Panc1 (cell line): ENCODE measurements at regions not wholly inside any gene's neighbourhood (a gene's known extent, or its start where the extent isn't known, plus 50 kb on each side); places are given as distances from the start of the nearest gene placed in this dataset.
A peak's percentile ranks its signal among the peaks of the same experiment; 100 is the strongest.
"Not testable (repeated sequence)": the region's sequence is repeated elsewhere in the genome, so short reads cannot be mapped to it uniquely, and the experiment has no call there.

Source experiments
- ATAC-seq: fragments of 200-7000 bp; cut with Tn5 transposase; 2 replicates; pipeline ENCODE4 v1.9.1; 2020; ENCODE audit warnings: mild to moderate bottlenecking, moderate library complexity
- BruUV-seq: library from RNA; stranded (reverse); fragments of 400-500 nt; replicated peaks from 2 replicates; lab custom pipeline; 2021; lab: Mats Ljungman, UMichigan
- CTCF ChIA-PET: fragments of 300-600 bp; sonication (Branson Sonifier 250); formaldehyde crosslinking; loops from one replicate; lab custom pipeline; 2022; ENCODE audit warnings: antibody characterized with exemption; lab: Charles Lee
- POLR2A ChIA-PET: fragments of 300-600 bp; sonication (Branson Sonifier 250); formaldehyde crosslinking; loops from one replicate; lab custom pipeline; 2022; ENCODE audit warnings: antibody characterized with exemption; lab: Charles Lee
- DNase-seq: peaks from one replicate; pipeline ENCODE4 v3.0.0-alpha.2; 2010; ENCODE audit warnings: low read depth, low spot score
- H3K27ac ChIP-seq: 2 replicates; pipeline ENCODE4 v1.5.1; 2011; ENCODE audit warnings: mild to moderate bottlenecking, low read length, inconsistent platforms
- H3K27me3 ChIP-seq: fragments of 200-500 bp; sonication (Bioruptor generic); 2 replicates; pipeline ENCODE4 v1.6.0; 2014; ENCODE audit warnings: low read length, inconsistent platforms; ENCODE audit not compliant: control insufficient read depth, insufficient read depth
- H3K36me3 ChIP-seq: fragments of 200-500 bp; sonication (Bioruptor generic); 2 replicates; pipeline ENCODE4 v1.5.1; 2014; ENCODE audit warnings: inconsistent platforms, mild to moderate bottlenecking, low read length, moderate library complexity; ENCODE audit not compliant: control insufficient read depth, insufficient read depth
- H3K4me1 ChIP-seq: 2 replicates; pipeline ENCODE4 v1.5.1; 2011; ENCODE audit warnings: inconsistent platforms, mild to moderate bottlenecking, low read length, moderate library complexity; ENCODE audit not compliant: control insufficient read depth, insufficient read depth
- H3K4me3 ChIP-seq, 2 experiments: 2 replicates each; pipeline ENCODE4 v1.5.1; 2011 to 2012; ENCODE audit warnings: low read depth in 2 of 2, low read length in 2 of 2, mild to moderate bottlenecking in 2 of 2, inconsistent platforms in 1 of 2, moderate library complexity in 1 of 2
- H3K9me3 ChIP-seq: fragments of 200-500 bp; sonication (Bioruptor generic); 2 replicates; pipeline ENCODE4 v1.5.1; 2014; ENCODE audit warnings: low read depth, mild to moderate bottlenecking, inconsistent platforms, low read length, moderate library complexity; ENCODE audit not compliant: control insufficient read depth, insufficient read depth
- in situ Hi-C: cut with HindIII; loops from 2 replicates; pipeline ENCODE4 v1.10.0; 2016; ENCODE audit warnings: low sequenced_read_pairs, low pct_unique_long_range_greater_than_20kb
- intact Hi-C: fragments of 100-400 bp; cut with micrococcal nuclease; formaldehyde crosslinking; loops from one replicate; pipeline ENCODE4 v1.10.0; 2022; ENCODE audit not compliant: unreplicated experiment

DNA sequence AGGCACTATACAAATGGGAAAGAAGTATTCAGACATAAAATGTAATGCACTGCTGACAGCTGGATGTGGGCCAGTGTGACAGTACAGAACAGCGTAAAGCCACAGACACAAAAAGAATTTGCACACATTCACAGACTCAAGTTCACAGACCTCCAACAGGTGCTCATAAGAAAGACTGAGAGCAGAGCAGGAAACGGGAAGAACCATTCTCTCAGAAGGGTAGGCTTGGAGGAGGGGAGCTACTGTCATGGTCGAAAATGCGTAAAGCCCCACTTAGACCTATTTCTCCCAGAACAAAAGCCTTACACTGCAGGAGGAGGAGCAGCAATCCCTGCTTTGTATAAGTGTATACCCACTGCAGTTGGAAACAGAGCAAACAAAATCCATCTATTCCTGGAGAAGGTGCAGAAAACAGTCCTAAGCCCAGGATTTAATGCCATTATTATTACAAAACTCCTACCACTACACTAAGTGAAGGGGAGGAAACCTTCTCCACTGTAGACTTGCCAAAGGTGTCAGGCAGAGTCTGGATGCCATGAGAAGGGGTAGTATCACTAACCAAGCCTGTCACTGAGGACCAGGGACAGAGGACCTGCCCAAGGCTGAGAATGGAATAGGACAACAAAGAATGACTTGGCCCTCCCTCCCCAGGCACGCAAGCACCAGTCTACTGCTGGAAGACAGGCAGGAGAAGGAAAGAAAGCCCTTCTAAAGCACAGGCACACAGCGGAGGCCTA lies 103.0 kb upstream of the FAM25C start:
- POLR2A ChIA-PET, BruUV-seq, ATAC-seq, in situ Hi-C loops, H3K27ac ChIP-seq, H3K4me3 ChIP-seq, H3K4me1 ChIP-seq, H3K9me3 ChIP-seq, DNase-seq, CTCF ChIA-PET, H3K27me3 ChIP-seq, H3K36me3 ChIP-seq, intact Hi-C loops: not testable (repeated sequence)

DNA sequence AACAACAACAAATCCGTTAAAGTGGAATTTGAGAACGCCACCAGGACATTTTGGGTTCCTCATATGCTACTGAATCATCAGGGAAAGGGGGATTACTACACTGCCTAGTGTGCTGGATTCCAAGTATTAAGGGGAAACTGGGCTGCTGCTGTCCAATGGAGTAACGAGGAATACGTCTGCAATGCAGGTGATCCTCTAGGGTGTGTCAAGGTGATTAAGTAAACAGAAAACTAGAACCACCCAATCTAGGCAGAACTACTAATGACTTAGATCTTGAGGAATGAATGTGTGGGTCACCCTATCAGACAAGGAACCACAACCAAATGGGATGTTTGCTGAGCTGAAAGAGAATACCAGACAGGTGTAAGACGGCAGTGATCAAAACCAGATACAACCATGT lies 99.3 kb upstream of the FAM25C start:
- in situ Hi-C loops, H3K36me3 ChIP-seq, DNase-seq, CTCF ChIA-PET, intact Hi-C loops, ATAC-seq, H3K4me1 ChIP-seq, H3K27me3 ChIP-seq, H3K27ac ChIP-seq, H3K4me3 ChIP-seq, POLR2A ChIA-PET, BruUV-seq, H3K9me3 ChIP-seq: not testable (repeated sequence)

DNA sequence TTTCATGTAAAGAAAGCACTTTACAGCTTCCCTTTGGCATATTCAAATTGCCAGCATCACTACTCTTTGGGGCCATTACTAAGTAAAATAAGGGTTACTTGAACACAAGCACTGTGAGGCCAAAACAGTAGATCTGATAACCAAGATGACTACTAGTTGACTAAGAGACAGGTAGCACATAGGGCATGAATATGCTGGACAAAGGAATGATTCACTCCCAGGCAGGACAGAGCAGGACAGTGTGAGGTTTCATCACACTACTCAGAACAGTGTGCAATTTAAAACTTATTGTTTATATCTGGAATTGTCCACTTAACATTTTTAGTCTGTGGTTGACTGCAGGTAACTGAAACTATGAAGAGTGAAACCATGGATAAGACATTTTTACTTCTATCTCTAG lies 91.1 kb upstream of the FAM25C start:
- H3K27ac ChIP-seq, DNase-seq, H3K4me3 ChIP-seq, H3K36me3 ChIP-seq, H3K27me3 ChIP-seq, H3K4me1 ChIP-seq, BruUV-seq, in situ Hi-C loops, intact Hi-C loops, POLR2A ChIA-PET, H3K9me3 ChIP-seq, CTCF ChIA-PET: not testable (repeated sequence)
- 0 out of 2 replicates have a peak, but pooled peaks have one; percentile 69 for ATAC-seq

DNA sequence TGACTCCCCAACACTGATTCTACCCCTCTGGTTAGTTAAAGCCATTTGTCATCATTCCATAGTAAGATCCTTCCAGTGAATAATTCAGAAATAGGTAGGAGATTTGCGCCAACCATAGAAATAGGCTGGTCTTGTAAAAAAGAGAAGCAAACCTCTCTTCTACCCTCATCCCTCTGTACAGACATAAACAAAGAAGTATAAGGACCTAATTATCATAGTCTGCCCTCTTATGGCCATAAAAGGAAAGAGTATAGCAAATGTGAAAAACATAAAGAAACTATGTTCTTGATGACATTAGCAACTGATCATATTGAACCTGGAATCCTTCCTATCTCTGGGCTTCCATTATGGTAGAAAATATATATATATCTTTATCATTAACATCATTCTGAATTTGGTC lies 88.5 kb upstream of the FAM25C start:
- H3K9me3 ChIP-seq, in situ Hi-C loops, CTCF ChIA-PET, H3K4me1 ChIP-seq, intact Hi-C loops, H3K36me3 ChIP-seq, POLR2A ChIA-PET, DNase-seq, H3K4me3 ChIP-seq, H3K27me3 ChIP-seq, H3K27ac ChIP-seq, BruUV-seq, ATAC-seq: not testable (repeated sequence)

DNA sequence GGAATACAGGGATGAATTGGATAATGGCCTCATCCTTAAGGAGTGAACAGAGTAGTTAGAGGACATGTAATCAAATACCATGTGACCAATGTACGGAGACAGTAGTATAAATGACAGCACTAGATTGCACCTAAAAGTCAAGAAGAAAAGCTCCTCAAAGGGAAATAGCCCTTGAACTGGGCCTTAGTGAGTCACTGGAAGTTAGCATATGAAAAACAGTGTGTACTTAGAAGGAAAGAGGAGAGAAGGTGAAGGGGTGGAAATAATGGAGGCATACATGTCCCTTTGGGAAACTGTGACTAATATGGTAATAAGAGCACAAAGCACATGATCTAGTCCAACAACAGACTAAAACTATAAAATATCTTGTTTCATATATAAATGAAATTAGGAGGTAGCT lies 84.9 kb upstream of the FAM25C start:
- POLR2A ChIA-PET, H3K36me3 ChIP-seq, ATAC-seq, H3K27me3 ChIP-seq, CTCF ChIA-PET, DNase-seq, in situ Hi-C loops, H3K4me3 ChIP-seq, H3K27ac ChIP-seq, BruUV-seq, H3K9me3 ChIP-seq, H3K4me1 ChIP-seq, intact Hi-C loops: not testable (repeated sequence)

DNA sequence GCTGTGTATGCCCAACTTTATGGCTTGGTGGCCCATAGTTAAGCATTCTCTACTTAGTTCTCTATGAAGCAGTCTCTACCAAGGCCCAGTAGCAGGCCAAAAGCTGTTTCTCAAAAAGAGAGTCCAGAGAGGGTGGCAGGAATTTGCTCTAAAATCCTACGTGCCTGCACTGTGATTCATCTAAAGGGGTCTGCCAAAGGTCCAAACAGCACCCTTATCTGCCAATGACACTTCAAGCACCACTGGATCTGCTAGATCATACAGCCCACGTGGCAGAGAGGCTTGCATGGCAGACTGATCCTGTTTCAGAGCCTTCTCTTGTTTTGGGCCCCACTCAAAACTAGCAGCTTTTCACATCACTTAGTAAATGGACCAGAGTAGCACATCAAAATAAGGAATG lies 71.6 kb upstream of the FAM25C start:
- intact Hi-C loops, in situ Hi-C loops, DNase-seq, H3K9me3 ChIP-seq, POLR2A ChIA-PET, H3K27me3 ChIP-seq, H3K27ac ChIP-seq, BruUV-seq, H3K4me1 ChIP-seq, ATAC-seq, H3K36me3 ChIP-seq, H3K4me3 ChIP-seq, CTCF ChIA-PET: not testable (repeated sequence)

DNA sequence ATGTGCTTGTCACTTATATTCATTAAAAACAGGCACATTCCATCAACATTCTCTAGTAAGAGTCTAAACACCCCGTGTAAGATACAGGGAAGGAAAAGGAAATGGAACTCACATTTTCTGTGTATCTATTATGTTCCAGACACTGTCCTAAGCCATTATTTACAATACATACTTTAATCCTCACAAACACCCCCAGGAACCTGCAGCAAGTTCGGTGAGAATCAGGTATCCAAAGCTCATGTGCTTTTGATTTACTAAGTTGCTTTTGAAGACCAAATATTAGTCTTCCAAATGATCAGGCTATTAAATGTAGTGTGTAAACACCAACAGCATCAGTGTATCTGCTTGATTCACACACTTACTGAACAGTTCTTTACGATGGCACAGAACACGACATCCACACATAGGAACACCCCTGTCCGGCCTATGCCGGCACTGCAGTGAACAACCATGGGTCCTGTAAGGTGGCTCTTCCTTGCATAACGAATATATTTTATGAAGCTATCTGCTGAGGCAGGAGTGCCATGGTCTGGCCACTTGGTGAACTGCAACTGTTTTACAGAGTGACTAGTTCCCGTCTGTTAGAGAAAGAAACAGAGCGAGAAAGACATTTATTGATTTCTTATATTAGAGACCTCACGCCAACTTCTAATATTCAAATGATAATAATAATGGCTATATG lies 64.5 kb upstream of the FAM25C start:
- BruUV-seq, in situ Hi-C loops, H3K4me1 ChIP-seq, H3K36me3 ChIP-seq, H3K27ac ChIP-seq, POLR2A ChIA-PET, DNase-seq, CTCF ChIA-PET, H3K9me3 ChIP-seq, H3K4me3 ChIP-seq, intact Hi-C loops, H3K27me3 ChIP-seq: not testable (repeated sequence)
- ATAC-seq: peak; percentile 100
